ENCODE measurements at regions not wholly inside any gene's neighbourhood (a gene's known extent, or its start where the extent isn't known, plus 50 kb on each side); places are given as distances from the start of the nearest gene placed in this dataset.

DNA sequence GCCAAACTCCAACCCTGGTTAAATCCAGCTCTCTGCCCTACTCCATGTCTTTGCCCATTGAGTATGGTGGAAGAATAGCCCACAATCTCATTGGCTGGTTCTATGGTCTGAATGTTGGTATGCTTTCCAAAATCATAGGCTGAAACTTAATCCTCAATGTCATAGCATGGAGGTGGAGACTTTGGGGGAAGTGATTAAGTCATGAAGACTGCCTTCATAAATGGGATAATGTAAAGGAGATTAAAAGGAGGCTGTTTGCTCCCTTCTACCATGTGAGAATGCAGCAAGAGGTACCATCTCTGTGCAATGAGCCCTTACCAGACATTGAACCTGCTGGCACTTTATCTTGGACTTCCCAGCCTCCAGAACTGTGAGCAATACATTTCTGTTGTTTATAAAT is 54.4 kb upstream of the FDX1 start:
- Mint-ChIP-seq H3K27ac (peak overlapping the region; percentile 12), H3K9me3 (no peaks in the 10 kb centered on the region), H3K27me3 (no peaks in the 10 kb centered on the region), H3K4me3 (no peak overlapping the region), H3K36me3 (ENCODE audit: low read depth) (no peaks in the 10 kb centered on the region), H3K4me1 (peaks cover 16% of the 10 kb centered on the region)
- no peak for ATAC-seq (replicated peaks)

DNA sequence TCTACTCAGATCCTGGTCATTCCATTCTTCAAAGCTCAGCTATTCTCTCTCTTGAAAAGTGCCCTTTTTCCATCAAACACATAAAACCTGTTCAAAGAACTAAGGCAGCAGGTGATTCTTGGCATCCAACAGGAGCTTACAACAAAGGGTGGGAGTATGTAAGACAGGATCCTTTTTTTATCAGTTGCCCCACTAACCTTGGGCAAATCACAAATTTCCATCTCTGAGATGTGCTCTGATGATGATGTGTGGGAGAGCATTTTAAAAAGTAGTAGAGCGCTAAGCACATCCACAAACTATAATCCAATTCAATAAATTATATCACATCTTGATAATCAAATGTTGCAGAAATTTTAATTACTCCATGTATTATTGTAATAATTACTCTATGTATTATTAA is 53.7 kb upstream of the FDX1 start:
- Mint-ChIP-seq H3K36me3 (ENCODE audit: low read depth) (no peaks in the 10 kb centered on the region), H3K4me1 (peaks cover 16% of the 10 kb centered on the region), H3K9me3 (no peaks in the 10 kb centered on the region), H3K4me3 (no peak overlapping the region), H3K27me3 (no peaks in the 10 kb centered on the region), H3K27ac (no peak overlapping the region)
- ATAC-seq (replicated peaks): no peak

DNA sequence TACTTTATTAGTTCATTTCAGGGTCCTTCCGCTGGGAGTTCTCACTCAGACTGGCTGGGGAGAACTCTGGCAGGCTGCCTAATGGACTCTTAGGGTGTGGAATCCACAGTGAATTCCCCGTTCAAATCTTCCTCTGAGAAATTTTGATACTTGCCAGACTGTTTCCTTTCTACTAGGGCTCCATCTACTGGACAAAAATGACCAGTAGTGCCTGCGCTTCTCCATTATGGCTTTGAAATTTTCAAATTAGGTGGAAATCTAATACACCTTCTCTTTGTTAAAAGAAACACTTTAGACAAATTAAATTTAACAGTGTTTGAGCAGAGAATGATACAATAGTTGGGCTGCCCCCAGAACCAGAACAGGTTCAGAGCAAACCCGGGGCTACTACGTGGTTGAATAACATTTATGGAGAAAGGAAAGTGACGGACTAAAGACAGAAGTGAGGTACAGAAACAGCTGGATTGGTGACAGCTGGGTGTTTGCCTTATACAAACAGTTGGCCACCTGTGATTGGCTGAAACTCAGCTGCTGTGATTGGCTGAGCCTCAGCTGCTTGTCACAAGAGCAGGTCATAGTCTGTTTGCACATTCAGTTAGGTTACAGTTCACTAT is 52.9 kb upstream of the FDX1 start:
- no peak for ATAC-seq (replicated peaks)
- no peak overlapping the region for H3K27ac Mint-ChIP-seq

DNA sequence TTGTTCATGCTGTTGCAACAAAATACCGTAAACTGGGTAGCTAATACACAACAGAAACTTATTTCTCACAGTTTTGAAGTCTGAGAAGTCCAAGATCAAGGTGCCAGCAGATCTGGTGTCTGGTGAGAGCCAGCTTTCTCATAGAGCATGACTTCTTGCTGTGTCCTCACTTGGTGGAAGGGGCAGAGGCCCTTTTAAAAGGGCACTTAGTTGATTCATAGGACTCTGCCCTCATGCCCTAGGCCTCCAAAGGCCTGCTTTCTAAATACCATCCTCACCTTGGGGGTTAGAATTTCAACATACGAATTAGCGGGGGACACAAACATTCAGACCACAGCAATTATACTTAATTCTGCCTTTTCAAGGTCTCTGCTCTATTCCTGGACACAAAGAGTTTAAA is 52.3 kb upstream of the FDX1 start:
- H3K4me3 Mint-ChIP-seq: no peak overlapping the region
- no peaks in the 10 kb centered on the region for H3K27me3 Mint-ChIP-seq
- no peaks in the 10 kb centered on the region for H3K36me3 Mint-ChIP-seq (ENCODE audit: low read depth)
- H3K27ac Mint-ChIP-seq: no peak overlapping the region
- no peaks in the 10 kb centered on the region for H3K9me3 Mint-ChIP-seq
- H3K4me1 Mint-ChIP-seq: peaks cover 11% of the 10 kb centered on the region
- ATAC-seq (replicated peaks): no peak

More for the DNA sequence above, 52.9 kb upstream of the FDX1 start:
- Mint-ChIP-seq H3K9me3 (no peaks in the 10 kb centered on the region), H3K27me3 (no peaks in the 10 kb centered on the region), H3K4me3 (no peak overlapping the region), H3K36me3 (ENCODE audit: low read depth) (no peaks in the 10 kb centered on the region), H3K4me1 (peaks cover 14% of the 10 kb centered on the region)

DNA sequence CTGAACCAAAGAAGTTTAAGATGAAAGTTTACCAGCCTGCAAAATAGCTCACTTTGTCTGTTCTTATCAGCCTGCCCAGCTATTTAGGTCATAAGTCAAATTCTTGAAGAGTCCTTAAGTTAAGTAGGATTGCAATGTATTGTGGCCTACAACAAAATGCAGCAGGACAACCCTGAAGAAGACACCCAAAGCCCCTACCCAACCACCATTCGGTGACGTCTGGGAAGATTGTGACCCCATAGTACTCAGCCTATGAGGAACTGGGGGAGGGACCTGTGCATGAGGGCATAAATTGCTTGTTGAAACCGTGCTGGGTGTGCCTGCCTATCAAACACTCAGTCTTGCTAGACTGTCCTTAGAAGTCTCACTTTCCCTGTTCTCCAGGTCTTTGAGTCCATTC is 50.5 kb upstream of the FDX1 start:
- no peak overlapping the region for H3K4me3 Mint-ChIP-seq
- H3K4me1 Mint-ChIP-seq: peaks cover 6% of the 10 kb centered on the region
- no peak for ATAC-seq (replicated peaks)
- no peak overlapping the region for H3K27ac Mint-ChIP-seq
- H3K36me3 Mint-ChIP-seq (ENCODE audit: low read depth): no peaks in the 10 kb centered on the region
- H3K9me3 Mint-ChIP-seq: no peaks in the 10 kb centered on the region
- no peaks in the 10 kb centered on the region for H3K27me3 Mint-ChIP-seq

DNA sequence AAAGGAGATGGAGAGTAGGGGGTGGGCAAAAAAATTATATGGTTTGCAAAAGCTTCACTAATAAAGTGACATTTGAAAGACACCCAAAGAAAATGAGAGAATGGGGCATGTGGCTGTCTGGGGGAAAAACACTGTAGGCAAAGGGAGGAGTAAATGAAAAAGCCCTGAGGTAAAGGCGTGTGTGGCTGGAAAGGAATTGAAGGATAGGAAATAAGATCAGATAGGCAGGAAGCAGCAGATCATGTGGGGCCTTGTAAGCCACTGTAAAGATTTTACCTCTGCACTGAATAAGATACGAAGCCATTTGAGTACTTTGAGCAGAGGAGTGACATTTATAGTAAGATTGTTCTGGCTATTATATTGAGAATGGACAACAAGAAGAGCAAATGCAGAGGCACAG is 49.8 kb upstream of the FDX1 start:
- H3K36me3 Mint-ChIP-seq (ENCODE audit: low read depth): no peaks in the 10 kb centered on the region
- H3K4me1 Mint-ChIP-seq: peaks cover 6% of the 10 kb centered on the region
- no peak for ATAC-seq (replicated peaks)
- H3K27me3 Mint-ChIP-seq: no peaks in the 10 kb centered on the region
- H3K27ac Mint-ChIP-seq: no peak overlapping the region
- H3K4me3 Mint-ChIP-seq: no peak overlapping the region
- no peaks in the 10 kb centered on the region for H3K9me3 Mint-ChIP-seq

Data from activated T-helper 17 cell treated with anti-CD3 and anti-CD28 coated beads, Interleukin-2, amount 50 U/mL, for 72 hours (primary cell).